BJ (cell line): ENCODE measurements at regions not wholly inside any gene's neighbourhood (a gene's known extent, or its start where the extent isn't known, plus 50 kb on each side); places are given as distances from the start of the nearest gene placed in this dataset.

Experiments used
- CTCF ChIA-PET: fragments of 350-600 bp; formaldehyde crosslinking; extraction: SDS; loops from one replicate; lab custom pipeline; 2021; ENCODE audit warnings: antibody characterized with exemption, inconsistent platforms; lab: Yijun Ruan, JAX
- POLR2A ChIA-PET: fragments of 300-600 bp; sonication (Branson Sonifier 250); formaldehyde crosslinking; extraction: SDS; loops from one replicate; lab custom pipeline; 2021; ENCODE audit warnings: antibody characterized with exemption; lab: Charles Lee
- DNase-seq: peaks from one replicate; pipeline ENCODE4 v3.0.0-alpha.2; 2011; ENCODE audit warnings: low read depth
- H3K27me3 ChIP-seq: 2 replicates; pipeline ENCODE4 v1.6.0; 2011; ENCODE audit warnings: low read length; ENCODE audit not compliant: control insufficient read depth, insufficient read depth
- H3K36me3 ChIP-seq: 2 replicates; pipeline ENCODE4 v1.5.1; 2011; ENCODE audit warnings: low read length; ENCODE audit not compliant: control insufficient read depth, insufficient read depth
- H3K4me3 ChIP-seq: 2 replicates; pipeline ENCODE4 v1.5.1; 2011; ENCODE audit warnings: low read depth, mild to moderate bottlenecking, control low read depth, low read length
- CTCF ChIP-seq: IDR thresholded peaks from 2 replicates; pipeline ENCODE4 v1.5.1; 2011; ENCODE audit warnings: low read depth, mild to moderate bottlenecking, control low read depth, inconsistent platforms, low read length, moderate library complexity; ENCODE audit not compliant: insufficient read depth

GRCh38 chr12:34404377-34405285 is 382.3 kb downstream of the ALG10 start:
- no peaks in the 10 kb centered on the region for H3K27me3 ChIP-seq
- no peak overlapping the region for H3K4me3 ChIP-seq
- DNase-seq = no peak
- no peak for TF ChIP-seq CTCF
- POLR2A ChIA-PET = no interaction called here
- CTCF ChIA-PET = no interaction called here
- no peaks in the 10 kb centered on the region for H3K36me3 ChIP-seq

- POLR2A ChIA-PET = no interaction called here
- H3K36me3 ChIP-seq = no peaks in the 10 kb centered on the region
- H3K27me3 ChIP-seq = no peaks in the 10 kb centered on the region
- CTCF ChIA-PET = no interaction called here
- no peak for TF ChIP-seq CTCF
- DNase-seq = no peak
- H3K4me3 ChIP-seq = no peak overlapping the region
Observed at GRCh38 chr12:34405286-34406227, 383.3 kb downstream of the ALG10 start.

GRCh38 chr12:34406228-34406995 is 384.1 kb downstream of the ALG10 start:
- Histone ChIP-seq H3K36me3 (no peaks in the 10 kb centered on the region), H3K4me3 (no peak overlapping the region), H3K27me3 (no peaks in the 10 kb centered on the region)
- CTCF ChIA-PET = no interaction called here
- TF ChIP-seq CTCF = no peak
- DNase-seq = no peak
- POLR2A ChIA-PET = no interaction called here

GRCh38 chr12:34406996-34407300 is 384.7 kb downstream of the ALG10 start:
- no peak for DNase-seq
- no peaks in the 10 kb centered on the region for H3K36me3 ChIP-seq
- CTCF ChIA-PET = no interaction called here
- no peaks in the 10 kb centered on the region for H3K27me3 ChIP-seq
- POLR2A ChIA-PET = no interaction called here
- no peak overlapping the region for H3K4me3 ChIP-seq
- no peak for TF ChIP-seq CTCF
